ENCODE measurements at regions not wholly inside any gene's neighbourhood (a gene's known extent, or its start where the extent isn't known, plus 50 kb on each side); places are given as distances from the start of the nearest gene placed in this dataset.

- TF ChIP-seq EZH2 (IDR thresholded peaks at IDR 0.05) (no peak), POLR2AphosphoS5 (IDR thresholded peaks at IDR 0.05; ENCODE audit: borderline replicate concordance, low read depth, low read length) (no peak), FOXP2 (optimal IDR thresholded peaks at IDR 0.05; ENCODE audit: control extremely low read depth, extremely low read length, insufficient read depth) (no peak)
Observed at GRCh38 chr5:135218790-135219568, 180.1 kb downstream of the MACROH2A1 start.

All from SK-N-MC (cell line).